Vagina (tissue), 2 donors: ENCODE measurements at regions not wholly inside any gene's neighbourhood (a gene's known extent, or its start where the extent isn't known, plus 50 kb on each side); places are given as distances from the start of the nearest gene placed in this dataset.

Source experiments
- DNase-seq, 2 donors: peaks; one replicate each; pipeline ENCODE4 v3.0.0-alpha.2; 2017; ENCODE audit errors: extremely low spot score in 2 of 2
- H3K27ac ChIP-seq: fragments of 200-600 bp; sonication (generic); one replicate; pipeline ENCODE4 v1.5.1; 2019
- H3K27me3 ChIP-seq: fragments of 200-600 bp; sonication (generic); one replicate; pipeline ENCODE4 v1.5.1; 2019
- H3K36me3 ChIP-seq, 2 donors: fragments of 200-600 bp; sonication (generic); one replicate each; pipeline ENCODE4 v1.5.1; 2017 to 2019
- H3K4me1 ChIP-seq: fragments of 200-600 bp; sonication (generic); one replicate; pipeline ENCODE4 v1.5.1; 2019
- H3K4me3 ChIP-seq, 2 donors: fragments of 200-600 bp; sonication (generic); 1 replicate in 1 of 2; 2 replicates in 1 of 2; pipeline ENCODE4 v1.5.1; 2016 to 2019
- H3K9me3 ChIP-seq: fragments of 200-600 bp; sonication (generic); one replicate; pipeline ENCODE4 v1.5.1; 2019
- POLR2A ChIP-seq, 2 donors: fragments of 450-650 bp; IDR thresholded peaks; one replicate each; pipeline ENCODE4 v1.6.1; 2017; ENCODE audit warnings: antibody characterized with exemption in 2 of 2, mild to moderate bottlenecking in 2 of 2, moderate library complexity in 2 of 2
- POLR2AphosphoS5 ChIP-seq, 2 donors: sonication (generic); formaldehyde crosslinking; IDR thresholded peaks; one replicate each; pipeline ENCODE4 v1.9.0; 2017; ENCODE audit warnings: antibody characterized with exemption in 2 of 2, mild to moderate bottlenecking in 2 of 2, low read depth in 1 of 2; ENCODE audit not compliant: insufficient read depth in 1 of 2
- intact Hi-C: fragments of 100-400 bp; cut with DNase I; formaldehyde crosslinking; loops from one replicate; pipeline ENCODE4 v1.15.1; 2023
- TF ChIP-seq, protein P1 (sequence below), 3 experiments: fragments of 450-650 bp in 2 of 3; fragments of 200-600 bp in 1 of 3; sonication (generic) in 1 of 3; IDR thresholded peaks; one replicate each; pipeline ENCODE4 v1.5.1; 2017 to 2019; ENCODE audit warnings: antibody characterized with exemption in 3 of 3, mild to moderate bottlenecking in 2 of 3, moderate library complexity in 2 of 3

DNA sequence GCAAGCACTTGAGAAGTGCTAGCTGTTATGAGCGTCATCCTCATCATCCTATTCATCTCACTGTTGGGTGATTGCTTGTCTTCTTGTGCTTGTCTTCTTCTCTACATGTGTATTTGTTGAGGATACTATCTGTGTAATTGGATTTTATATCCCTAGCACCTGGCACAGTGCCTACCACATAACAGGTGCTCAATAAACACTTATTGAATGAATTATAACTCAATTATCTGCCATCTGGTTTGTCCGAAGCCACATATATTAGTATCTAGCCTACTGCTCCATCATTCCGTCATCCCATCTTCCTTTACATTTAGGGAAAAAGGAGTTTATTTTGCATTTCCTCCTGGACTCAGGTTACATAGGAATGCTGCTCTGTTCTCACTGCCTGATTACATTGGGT is 330.4 kb upstream of the ETAA1 start:
- intact Hi-C loops: no loop called here
- no peaks in the 10 kb centered on the region for H3K27me3 ChIP-seq
- H3K4me1 ChIP-seq: no peaks in the 10 kb centered on the region
- H3K4me3 ChIP-seq: no peak overlapping the region
- no peak for DNase-seq
- no peaks in the 10 kb centered on the region for H3K9me3 ChIP-seq
- no peak overlapping the region for H3K27ac ChIP-seq
- no peaks in the 10 kb centered on the region for H3K36me3 ChIP-seq
- TF ChIP-seq, protein P1, sequence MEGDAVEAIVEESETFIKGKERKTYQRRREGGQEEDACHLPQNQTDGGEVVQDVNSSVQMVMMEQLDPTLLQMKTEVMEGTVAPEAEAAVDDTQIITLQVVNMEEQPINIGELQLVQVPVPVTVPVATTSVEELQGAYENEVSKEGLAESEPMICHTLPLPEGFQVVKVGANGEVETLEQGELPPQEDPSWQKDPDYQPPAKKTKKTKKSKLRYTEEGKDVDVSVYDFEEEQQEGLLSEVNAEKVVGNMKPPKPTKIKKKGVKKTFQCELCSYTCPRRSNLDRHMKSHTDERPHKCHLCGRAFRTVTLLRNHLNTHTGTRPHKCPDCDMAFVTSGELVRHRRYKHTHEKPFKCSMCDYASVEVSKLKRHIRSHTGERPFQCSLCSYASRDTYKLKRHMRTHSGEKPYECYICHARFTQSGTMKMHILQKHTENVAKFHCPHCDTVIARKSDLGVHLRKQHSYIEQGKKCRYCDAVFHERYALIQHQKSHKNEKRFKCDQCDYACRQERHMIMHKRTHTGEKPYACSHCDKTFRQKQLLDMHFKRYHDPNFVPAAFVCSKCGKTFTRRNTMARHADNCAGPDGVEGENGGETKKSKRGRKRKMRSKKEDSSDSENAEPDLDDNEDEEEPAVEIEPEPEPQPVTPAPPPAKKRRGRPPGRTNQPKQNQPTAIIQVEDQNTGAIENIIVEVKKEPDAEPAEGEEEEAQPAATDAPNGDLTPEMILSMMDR (IDR thresholded peaks at IDR 0.05): no peak
- no peak for TF ChIP-seq POLR2A (IDR thresholded peaks at IDR 0.05)
- no peak for TF ChIP-seq POLR2AphosphoS5 (IDR thresholded peaks at IDR 0.05; ENCODE audit: insufficient read depth in 1 of 2, low read depth in 1 of 2)

DNA sequence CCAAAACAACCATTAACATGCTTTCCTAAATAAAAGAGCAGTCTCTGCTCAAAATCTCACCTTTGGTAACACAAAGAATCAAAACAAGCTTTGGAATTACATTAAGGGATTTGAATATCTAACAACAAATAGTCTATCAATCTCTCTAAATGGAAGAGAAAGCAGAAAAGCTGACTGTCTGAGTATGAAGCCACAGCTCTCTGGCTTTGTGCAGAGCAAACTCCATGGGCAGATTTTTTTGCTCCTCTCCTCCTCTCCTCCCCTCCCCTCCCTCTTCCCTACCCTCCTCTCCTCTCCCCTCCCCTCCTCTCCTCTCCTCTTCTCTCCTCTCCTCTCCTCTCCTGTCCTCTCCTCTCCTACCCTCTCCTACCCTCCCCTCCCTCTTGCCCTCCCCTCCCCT is 329.5 kb upstream of the ETAA1 start:
- no peak overlapping the region for H3K27ac ChIP-seq
- DNase-seq: no peak
- no peak for TF ChIP-seq POLR2A (IDR thresholded peaks at IDR 0.05)
- TF ChIP-seq POLR2AphosphoS5 (IDR thresholded peaks at IDR 0.05; ENCODE audit: insufficient read depth in 1 of 2, low read depth in 1 of 2): no peak
- no peaks in the 10 kb centered on the region for H3K36me3 ChIP-seq
- intact Hi-C loops: no loop called here
- no peak overlapping the region for H3K4me3 ChIP-seq
- no peaks in the 10 kb centered on the region for H3K9me3 ChIP-seq
- H3K4me1 ChIP-seq: no peaks in the 10 kb centered on the region
- no peaks in the 10 kb centered on the region for H3K27me3 ChIP-seq

DNA sequence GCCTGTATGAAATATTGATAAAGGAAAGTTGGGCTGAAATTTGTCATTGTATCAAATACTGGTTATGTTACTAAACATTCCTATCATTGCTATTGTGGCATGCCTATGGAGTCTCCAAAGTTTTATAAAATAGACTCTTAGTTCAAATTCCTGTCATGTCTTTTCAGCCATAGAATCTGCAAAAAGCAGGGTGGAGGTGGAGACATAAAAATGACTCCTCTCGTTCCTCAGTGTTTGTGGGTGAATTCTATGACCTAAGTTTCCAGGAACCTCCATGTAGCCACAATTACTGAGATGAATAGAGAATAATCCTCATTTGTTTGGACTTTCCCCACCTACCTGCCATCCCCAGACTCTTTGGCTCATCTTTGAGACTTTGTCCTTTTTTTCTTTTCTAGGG is 326.3 kb upstream of the ETAA1 start:
- Histone ChIP-seq H3K27me3 (no peaks in the 10 kb centered on the region), H3K36me3 (no peaks in the 10 kb centered on the region)
- intact Hi-C loops: no loop called here

DNA sequence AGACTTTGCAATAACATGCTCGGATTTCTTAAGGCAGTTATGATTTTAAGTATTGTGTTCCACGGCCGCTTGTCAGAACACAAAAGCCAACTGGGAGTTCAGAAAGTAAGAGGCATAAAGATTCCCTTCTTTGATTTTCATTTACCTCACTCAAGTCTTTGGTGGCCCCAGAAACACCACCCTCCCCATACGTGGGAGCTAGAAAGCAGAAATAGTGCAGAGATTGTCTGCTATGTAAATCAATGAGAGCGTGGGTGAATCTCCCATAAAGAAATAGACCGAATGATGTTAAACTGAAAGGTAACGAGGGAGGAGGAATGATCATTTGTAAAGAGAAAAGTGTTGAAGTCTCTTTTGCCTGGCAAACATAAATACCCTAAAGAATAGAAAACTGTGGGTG is 322.1 kb upstream of the ETAA1 start:
- Histone ChIP-seq H3K4me1 (no peaks in the 10 kb centered on the region), H3K4me3 (no peak overlapping the region), H3K36me3 (no peaks in the 10 kb centered on the region), H3K27me3 (no peaks in the 10 kb centered on the region), H3K9me3 (no peaks in the 10 kb centered on the region), H3K27ac (no peak overlapping the region)
- TF ChIP-seq POLR2A (IDR thresholded peaks at IDR 0.05) (no peak), POLR2AphosphoS5 (IDR thresholded peaks at IDR 0.05; ENCODE audit: insufficient read depth in 1 of 2, low read depth in 1 of 2) (no peak)
- TF ChIP-seq, protein P1 (IDR thresholded peaks at IDR 0.05): no peak
- intact Hi-C loops: no loop called here
- no peak for DNase-seq

More for the DNA sequence above, 326.3 kb upstream of the ETAA1 start:
- Histone ChIP-seq H3K4me3 (no peak overlapping the region), H3K9me3 (no peaks in the 10 kb centered on the region), H3K4me1 (no peaks in the 10 kb centered on the region), H3K27ac (no peak overlapping the region)
- DNase-seq: no peak
- TF ChIP-seq POLR2AphosphoS5 (IDR thresholded peaks at IDR 0.05; ENCODE audit: insufficient read depth in 1 of 2, low read depth in 1 of 2) (no peak), POLR2A (IDR thresholded peaks at IDR 0.05) (no peak)
- TF ChIP-seq, protein P1 (IDR thresholded peaks at IDR 0.05): no peak

DNA sequence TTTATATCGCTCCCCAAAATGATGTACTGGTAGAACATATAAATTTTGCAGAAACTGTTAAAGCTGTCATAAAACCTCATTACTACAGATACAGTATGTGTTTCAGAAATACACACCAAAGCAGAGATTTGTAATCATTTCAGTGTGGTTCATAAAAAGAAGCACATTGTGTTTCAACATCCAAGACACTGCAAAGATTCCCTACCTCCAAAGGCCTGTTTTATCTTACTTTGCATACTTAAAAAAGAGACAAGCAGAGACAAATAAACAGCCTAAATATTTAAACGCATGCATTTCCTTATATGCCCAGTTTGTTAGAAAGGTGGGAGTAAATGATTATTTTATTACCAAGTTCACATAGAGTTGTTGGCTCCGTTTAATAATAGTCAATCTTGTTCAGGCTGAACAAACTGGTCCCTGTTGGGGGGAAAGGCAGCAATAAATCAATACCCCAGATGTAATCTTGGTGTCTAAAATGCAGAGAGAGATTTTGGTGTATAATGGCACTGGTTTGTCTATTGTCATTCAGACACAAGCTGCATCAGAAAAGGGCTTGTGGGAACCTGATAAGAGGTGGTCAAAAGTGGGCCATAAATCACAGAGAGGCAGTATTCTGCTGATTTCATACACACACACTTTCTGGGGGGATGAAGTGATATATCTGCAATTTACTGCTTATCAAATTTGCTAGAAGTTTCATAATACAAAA is 321.4 kb upstream of the ETAA1 start:
- DNase-seq: no peak
- TF ChIP-seq POLR2AphosphoS5 (IDR thresholded peaks at IDR 0.05; ENCODE audit: insufficient read depth in 1 of 2, low read depth in 1 of 2): no peak
- no peak for TF ChIP-seq POLR2A (IDR thresholded peaks at IDR 0.05)
- TF ChIP-seq, protein P1 (IDR thresholded peaks at IDR 0.05): no peak
- no peaks in the 10 kb centered on the region for H3K36me3 ChIP-seq
- H3K27me3 ChIP-seq: no peaks in the 10 kb centered on the region
- no peaks in the 10 kb centered on the region for H3K9me3 ChIP-seq
- no peaks in the 10 kb centered on the region for H3K4me1 ChIP-seq
- no peak overlapping the region for H3K4me3 ChIP-seq
- no peak overlapping the region for H3K27ac ChIP-seq
- intact Hi-C loops: no loop called here
